HG03571 (cell line): ENCODE measurements at regions not wholly inside any gene's neighbourhood (a gene's known extent, or its start where the extent isn't known, plus 50 kb on each side); places are given as distances from the start of the nearest gene placed in this dataset.
"Not testable (repeated sequence)": the region's sequence is repeated elsewhere in the genome, so short reads cannot be mapped to it uniquely, and the experiment has no call there.

ENCODE experiments used
- ATAC-seq: cut with Tn5 transposase; IDR thresholded peaks from one replicate; pipeline ENCODE4 v1.9.1; 2021; ENCODE audit not compliant: unreplicated experiment

- ATAC-seq, result not testable (repeated sequence)
Observed at GRCh38 chr17:21514567-21514966, 138.4 kb downstream of the KCNJ12 start.

GRCh38 chr17:21517538-21518293 lies 141.6 kb downstream of the KCNJ12 start:
- ATAC-seq, result no peak

GRCh38 chr17:21522755-21523336 lies 146.7 kb downstream of the KCNJ12 start:
- ATAC-seq, result no peak

- ATAC-seq, result no peak
Observed at GRCh38 chr17:21523497-21524210, 147.5 kb downstream of the KCNJ12 start.

- no peak for ATAC-seq
Observed at GRCh38 chr17:21524211-21524591, 148.0 kb downstream of the KCNJ12 start.

GRCh38 chr17:21525464-21526130 lies 149.4 kb downstream of the KCNJ12 start:
- ATAC-seq, result no peak

GRCh38 chr17:21528031-21528695 lies 152.0 kb downstream of the KCNJ12 start:
- no peak for ATAC-seq

GRCh38 chr17:21530311-21530710 lies 154.2 kb downstream of the KCNJ12 start:
- ATAC-seq, result no peak

- ATAC-seq, result no peak
Observed at GRCh38 chr17:21530841-21531240, 154.7 kb downstream of the KCNJ12 start.

GRCh38 chr17:21532763-21533385 lies 156.7 kb downstream of the KCNJ12 start:
- no peak for ATAC-seq

- no peak for ATAC-seq
Observed at GRCh38 chr17:21535686-21536375, 156.5 kb upstream of the KCNJ18 start.

GRCh38 chr17:21537302-21537701 lies 155.0 kb upstream of the KCNJ18 start:
- no peak for ATAC-seq

- ATAC-seq, result no peak
Observed at GRCh38 chr17:21538615-21539014, 153.7 kb upstream of the KCNJ18 start.

GRCh38 chr17:21539146-21539545 lies 153.2 kb upstream of the KCNJ18 start:
- no peak for ATAC-seq

GRCh38 chr17:21540502-21540901 lies 151.8 kb upstream of the KCNJ18 start:
- no peak for ATAC-seq

- ATAC-seq, result no peak
Observed at GRCh38 chr17:21542070-21542469, 150.3 kb upstream of the KCNJ18 start.

- ATAC-seq, result no peak
Observed at GRCh38 chr17:21542991-21543390, 149.3 kb upstream of the KCNJ18 start.

GRCh38 chr17:21545064-21545463 lies 147.3 kb upstream of the KCNJ18 start:
- no peak for ATAC-seq

GRCh38 chr17:21548236-21548635 lies 144.1 kb upstream of the KCNJ18 start:
- no peak for ATAC-seq

- no peak for ATAC-seq
Observed at GRCh38 chr17:21549107-21549687, 143.1 kb upstream of the KCNJ18 start.
